Activated naive CD8-positive, alpha-beta T cell (primary cell): ENCODE measurements at regions not wholly inside any gene's neighbourhood (a gene's known extent, or its start where the extent isn't known, plus 50 kb on each side); places are given as distances from the start of the nearest gene placed in this dataset.

Experiments
- H3K27ac Mint-ChIP-seq: one replicate; pipeline ENCODE4 v1.8.0; 2021; ENCODE audit warnings: mixed read lengths
- H3K27me3 Mint-ChIP-seq: one replicate; pipeline ENCODE4 v1.8.0; 2021; ENCODE audit warnings: mixed read lengths
- H3K36me3 Mint-ChIP-seq: one replicate; pipeline ENCODE4 v1.8.0; 2021; ENCODE audit warnings: mixed read lengths
- H3K4me1 Mint-ChIP-seq: one replicate; pipeline ENCODE4 v1.8.0; 2021; ENCODE audit warnings: low read depth, mixed read lengths
- H3K4me3 Mint-ChIP-seq: one replicate; pipeline ENCODE4 v1.8.0; 2021; ENCODE audit warnings: mild to moderate bottlenecking, mixed read lengths
- H3K9me3 Mint-ChIP-seq: one replicate; pipeline ENCODE4 v1.8.0; 2021; ENCODE audit warnings: low read depth, mixed read lengths

GRCh38 chr2:2750867-2751714, 420.0 kb upstream of the MYT1L start:
- Mint-ChIP-seq H3K4me3 (no peak overlapping the region), H3K27ac (no peak overlapping the region), H3K9me3 (peaks cover 15% of the 10 kb centered on the region), H3K27me3 (no peaks in the 10 kb centered on the region), H3K36me3 (no peaks in the 10 kb centered on the region), H3K4me1 (no peaks in the 10 kb centered on the region)

GRCh38 chr2:2749206-2749598, 418.1 kb upstream of the MYT1L start:
- H3K27me3 Mint-ChIP-seq: no peaks in the 10 kb centered on the region
- H3K4me1 Mint-ChIP-seq: no peaks in the 10 kb centered on the region
- H3K9me3 Mint-ChIP-seq: peaks cover 12% of the 10 kb centered on the region
- H3K36me3 Mint-ChIP-seq: no peaks in the 10 kb centered on the region
- H3K27ac Mint-ChIP-seq: no peak overlapping the region
- H3K4me3 Mint-ChIP-seq: no peak overlapping the region

- Mint-ChIP-seq H3K27me3 (no peaks in the 10 kb centered on the region), H3K27ac (no peak overlapping the region), H3K4me1 (no peaks in the 10 kb centered on the region), H3K4me3 (no peak overlapping the region), H3K9me3 (peaks cover 6% of the 10 kb centered on the region), H3K36me3 (no peaks in the 10 kb centered on the region)
Observed at GRCh38 chr2:2748399-2749205, 417.5 kb upstream of the MYT1L start.

- Mint-ChIP-seq H3K27me3 (no peaks in the 10 kb centered on the region), H3K36me3 (no peaks in the 10 kb centered on the region), H3K4me1 (no peaks in the 10 kb centered on the region), H3K4me3 (no peak overlapping the region), H3K27ac (no peak overlapping the region), H3K9me3 (peaks cover under 1% of the 10 kb centered on the region)
Observed at GRCh38 chr2:2747797-2748301, 416.8 kb upstream of the MYT1L start.

- Mint-ChIP-seq H3K4me1 (no peaks in the 10 kb centered on the region), H3K27me3 (no peaks in the 10 kb centered on the region), H3K4me3 (no peak overlapping the region), H3K27ac (no peak overlapping the region), H3K36me3 (no peaks in the 10 kb centered on the region), H3K9me3 (no peaks in the 10 kb centered on the region)
Observed at GRCh38 chr2:2746731-2747130, 415.7 kb upstream of the MYT1L start.

GRCh38 chr2:2744958-2745715, 414.1 kb upstream of the MYT1L start:
- Mint-ChIP-seq H3K4me3 (no peak overlapping the region), H3K27me3 (no peaks in the 10 kb centered on the region), H3K4me1 (no peaks in the 10 kb centered on the region), H3K36me3 (no peaks in the 10 kb centered on the region), H3K27ac (no peak overlapping the region), H3K9me3 (no peaks in the 10 kb centered on the region)

- Mint-ChIP-seq H3K4me3 (no peak overlapping the region), H3K27ac (no peak overlapping the region), H3K9me3 (no peaks in the 10 kb centered on the region), H3K36me3 (no peaks in the 10 kb centered on the region), H3K4me1 (no peaks in the 10 kb centered on the region), H3K27me3 (no peaks in the 10 kb centered on the region)
Observed at GRCh38 chr2:2744107-2744506, 413.0 kb upstream of the MYT1L start.

GRCh38 chr2:2743164-2743571, 412.1 kb upstream of the MYT1L start:
- Mint-ChIP-seq H3K4me1 (no peaks in the 10 kb centered on the region), H3K9me3 (no peaks in the 10 kb centered on the region), H3K36me3 (no peaks in the 10 kb centered on the region), H3K27me3 (no peaks in the 10 kb centered on the region), H3K4me3 (no peak overlapping the region), H3K27ac (no peak overlapping the region)

GRCh38 chr2:2742726-2743125, 411.7 kb upstream of the MYT1L start:
- H3K27me3 Mint-ChIP-seq: no peaks in the 10 kb centered on the region
- H3K4me1 Mint-ChIP-seq: no peaks in the 10 kb centered on the region
- no peaks in the 10 kb centered on the region for H3K36me3 Mint-ChIP-seq
- H3K27ac Mint-ChIP-seq: no peak overlapping the region
- H3K9me3 Mint-ChIP-seq: no peaks in the 10 kb centered on the region
- H3K4me3 Mint-ChIP-seq: no peak overlapping the region

GRCh38 chr2:2740238-2740775, 409.2 kb upstream of the MYT1L start:
- Mint-ChIP-seq H3K4me3 (no peak overlapping the region), H3K4me1 (no peaks in the 10 kb centered on the region), H3K9me3 (no peaks in the 10 kb centered on the region), H3K27ac (no peak overlapping the region), H3K36me3 (no peaks in the 10 kb centered on the region), H3K27me3 (no peaks in the 10 kb centered on the region)

GRCh38 chr2:2739231-2739795, 408.2 kb upstream of the MYT1L start:
- no peaks in the 10 kb centered on the region for H3K36me3 Mint-ChIP-seq
- H3K27ac Mint-ChIP-seq: no peak overlapping the region
- H3K4me3 Mint-ChIP-seq: no peak overlapping the region
- H3K9me3 Mint-ChIP-seq: no peaks in the 10 kb centered on the region
- H3K27me3 Mint-ChIP-seq: no peaks in the 10 kb centered on the region
- no peaks in the 10 kb centered on the region for H3K4me1 Mint-ChIP-seq

GRCh38 chr2:2738684-2739083, 407.6 kb upstream of the MYT1L start:
- no peak overlapping the region for H3K27ac Mint-ChIP-seq
- no peaks in the 10 kb centered on the region for H3K27me3 Mint-ChIP-seq
- H3K36me3 Mint-ChIP-seq: no peaks in the 10 kb centered on the region
- H3K9me3 Mint-ChIP-seq: no peaks in the 10 kb centered on the region
- H3K4me1 Mint-ChIP-seq: no peaks in the 10 kb centered on the region
- H3K4me3 Mint-ChIP-seq: no peak overlapping the region

- H3K9me3 Mint-ChIP-seq: no peaks in the 10 kb centered on the region
- H3K27ac Mint-ChIP-seq: no peak overlapping the region
- no peaks in the 10 kb centered on the region for H3K27me3 Mint-ChIP-seq
- no peak overlapping the region for H3K4me3 Mint-ChIP-seq
- H3K36me3 Mint-ChIP-seq: no peaks in the 10 kb centered on the region
- no peaks in the 10 kb centered on the region for H3K4me1 Mint-ChIP-seq
Observed at GRCh38 chr2:2738276-2738675, 407.2 kb upstream of the MYT1L start.

- Mint-ChIP-seq H3K36me3 (no peaks in the 10 kb centered on the region), H3K4me1 (no peaks in the 10 kb centered on the region), H3K9me3 (no peaks in the 10 kb centered on the region), H3K27ac (no peak overlapping the region), H3K27me3 (no peaks in the 10 kb centered on the region), H3K4me3 (no peak overlapping the region)
Observed at GRCh38 chr2:2735041-2735440, 404.0 kb upstream of the MYT1L start.
